Left lung (tissue), 4 donors: ENCODE measurements at regions not wholly inside any gene's neighbourhood (a gene's known extent, or its start where the extent isn't known, plus 50 kb on each side); places are given as distances from the start of the nearest gene placed in this dataset.

ENCODE experiments used
- ATAC-seq: fragments of 200-7000 bp; cut with Tn5 transposase; one replicate; pipeline ENCODE4 v1.9.1; 2020; ENCODE audit warnings: moderate library complexity
- DNase-seq, 4 donors: peaks; one replicate each; pipeline ENCODE4 v3.0.0-alpha.2; 2013 to 2020
- H3K27ac ChIP-seq, 2 donors: fragments of 200-600 bp; sonication (generic) in 1 of 2; one replicate each; pipeline versions ENCODE4 v1.5.0 to v1.8.0; 2020 to 2021
- H3K27me3 ChIP-seq, 2 donors: fragments of 200-600 bp; sonication (generic) in 1 of 2; one replicate each; pipeline versions ENCODE4 v1.5.0 to v1.8.0; 2020 to 2021
- H3K36me3 ChIP-seq, 2 donors: fragments of 200-600 bp; sonication (generic) in 1 of 2; one replicate each; pipeline versions ENCODE4 v1.5.0 to v1.8.0; 2020 to 2021
- H3K4me1 ChIP-seq, 2 donors: fragments of 200-600 bp; one replicate each; pipeline ENCODE4 v1.8.0; 2021
- H3K4me3 ChIP-seq, 2 donors: fragments of 200-600 bp; sonication (generic) in 1 of 2; one replicate each; pipeline versions ENCODE4 v1.5.0 to v1.8.0; 2020 to 2021; ENCODE audit warnings: mild to moderate bottlenecking in 1 of 2
- H3K9me3 ChIP-seq, 2 donors: fragments of 200-600 bp; sonication (generic) in 1 of 2; one replicate each; pipeline versions ENCODE4 v1.5.0 to v1.8.0; 2020 to 2021
- intact Hi-C, 2 donors: fragments of 100-400 bp; cut with DNase I; formaldehyde crosslinking; loops; one replicate each; pipeline versions ENCODE4 v1.11.2 to v1.14.2; 2022
- TF ChIP-seq, protein P1 (sequence below), 2 donors: fragments of 200-600 bp; sonication (generic) in 1 of 2; IDR thresholded peaks; one replicate each; pipeline versions ENCODE4 v1.5.0 to v1.8.0; 2021; ENCODE audit warnings: antibody characterized with exemption in 2 of 2
- donor health status: DM: no; HTN: yes; CAD: no.
- donor health status: DM: no; HTN: no; CAD: no.

DNA sequence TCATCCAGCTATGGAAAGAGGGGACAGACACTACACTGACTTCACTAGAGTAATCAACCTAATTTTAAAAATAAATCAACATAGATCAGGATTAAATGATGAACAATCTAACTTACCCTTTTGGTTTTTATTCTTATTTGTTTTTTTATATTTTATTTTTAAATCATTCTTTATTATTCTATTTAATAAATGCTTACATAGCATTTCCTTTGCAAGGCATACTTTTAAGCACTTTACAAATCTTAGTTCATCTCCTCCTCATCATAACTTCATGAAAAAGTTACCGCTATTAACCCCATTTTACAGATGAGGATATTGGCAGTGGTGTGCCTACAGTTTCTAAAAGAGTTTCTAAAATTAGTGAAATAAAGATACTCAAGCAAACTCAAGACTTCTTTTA, 380.6 kb downstream of the TBC1D4 start:
- ATAC-seq (no peak), DNase-seq (no peak)
- Histone ChIP-seq H3K4me3 (no peak overlapping the region), H3K27me3 (no peaks in the 10 kb centered on the region), H3K36me3 (no peaks in the 10 kb centered on the region), H3K4me1 (no peaks in the 10 kb centered on the region), H3K27ac (no peak overlapping the region), H3K9me3 (no peaks in the 10 kb centered on the region)
- TF ChIP-seq, protein P1, sequence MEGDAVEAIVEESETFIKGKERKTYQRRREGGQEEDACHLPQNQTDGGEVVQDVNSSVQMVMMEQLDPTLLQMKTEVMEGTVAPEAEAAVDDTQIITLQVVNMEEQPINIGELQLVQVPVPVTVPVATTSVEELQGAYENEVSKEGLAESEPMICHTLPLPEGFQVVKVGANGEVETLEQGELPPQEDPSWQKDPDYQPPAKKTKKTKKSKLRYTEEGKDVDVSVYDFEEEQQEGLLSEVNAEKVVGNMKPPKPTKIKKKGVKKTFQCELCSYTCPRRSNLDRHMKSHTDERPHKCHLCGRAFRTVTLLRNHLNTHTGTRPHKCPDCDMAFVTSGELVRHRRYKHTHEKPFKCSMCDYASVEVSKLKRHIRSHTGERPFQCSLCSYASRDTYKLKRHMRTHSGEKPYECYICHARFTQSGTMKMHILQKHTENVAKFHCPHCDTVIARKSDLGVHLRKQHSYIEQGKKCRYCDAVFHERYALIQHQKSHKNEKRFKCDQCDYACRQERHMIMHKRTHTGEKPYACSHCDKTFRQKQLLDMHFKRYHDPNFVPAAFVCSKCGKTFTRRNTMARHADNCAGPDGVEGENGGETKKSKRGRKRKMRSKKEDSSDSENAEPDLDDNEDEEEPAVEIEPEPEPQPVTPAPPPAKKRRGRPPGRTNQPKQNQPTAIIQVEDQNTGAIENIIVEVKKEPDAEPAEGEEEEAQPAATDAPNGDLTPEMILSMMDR (IDR thresholded peaks at IDR 0.05), result no peak
- intact Hi-C loops, result no loop called here

DNA sequence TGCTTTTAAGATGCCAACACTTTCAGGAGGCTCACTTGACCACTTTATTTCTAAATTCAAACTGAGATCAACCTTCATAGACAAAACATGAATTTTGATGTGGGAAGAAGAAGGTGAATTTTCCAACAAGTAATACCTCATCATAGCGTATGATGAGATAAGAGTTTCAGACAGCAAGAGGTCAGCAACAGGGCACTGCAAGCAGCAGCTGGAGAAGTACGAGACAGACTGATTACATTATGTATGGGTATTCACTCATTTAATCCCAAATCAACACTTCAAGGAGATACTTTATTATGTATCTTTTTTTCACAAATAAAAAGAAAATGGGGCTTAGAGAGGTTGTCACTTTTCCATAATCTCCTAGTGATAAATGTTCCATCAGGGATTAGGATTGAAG, 389.8 kb downstream of the TBC1D4 start:
- intact Hi-C loops, result no loop called here
- DNase-seq (no peak), ATAC-seq (no peak)
- H3K36me3 ChIP-seq, result no peaks in the 10 kb centered on the region
- H3K4me3 ChIP-seq, result no peak overlapping the region
- H3K27me3 ChIP-seq, result no peaks in the 10 kb centered on the region
- H3K9me3 ChIP-seq, result no peaks in the 10 kb centered on the region
- no peaks in the 10 kb centered on the region for H3K4me1 ChIP-seq
- TF ChIP-seq, protein P1 (IDR thresholded peaks at IDR 0.05), result no peak
- H3K27ac ChIP-seq, result no peak overlapping the region

DNA sequence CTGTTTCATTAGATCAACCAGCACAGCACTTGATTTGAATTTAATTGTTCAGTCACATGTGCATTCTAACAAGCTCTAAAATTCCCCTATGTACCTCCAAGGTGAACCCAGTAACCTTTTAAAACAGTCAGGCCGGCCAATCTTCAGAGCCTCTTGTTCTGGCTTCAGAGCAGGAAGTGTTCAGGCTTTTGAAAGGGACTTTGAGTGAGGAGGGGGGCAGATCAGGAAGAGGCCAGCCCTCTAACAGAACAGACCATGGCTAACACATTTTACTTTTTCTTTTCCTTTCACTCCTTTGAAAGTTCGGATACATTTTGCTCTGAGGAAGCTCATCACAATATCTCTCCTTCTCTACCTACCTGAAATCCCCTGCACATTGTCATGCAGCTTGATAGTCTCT, 390.3 kb downstream of the TBC1D4 start:
- peak in 1 of 4 donors; percentile 9 for DNase-seq
- ATAC-seq, result no peak
- TF ChIP-seq, protein P1 (IDR thresholded peaks at IDR 0.05), result no peak

DNA sequence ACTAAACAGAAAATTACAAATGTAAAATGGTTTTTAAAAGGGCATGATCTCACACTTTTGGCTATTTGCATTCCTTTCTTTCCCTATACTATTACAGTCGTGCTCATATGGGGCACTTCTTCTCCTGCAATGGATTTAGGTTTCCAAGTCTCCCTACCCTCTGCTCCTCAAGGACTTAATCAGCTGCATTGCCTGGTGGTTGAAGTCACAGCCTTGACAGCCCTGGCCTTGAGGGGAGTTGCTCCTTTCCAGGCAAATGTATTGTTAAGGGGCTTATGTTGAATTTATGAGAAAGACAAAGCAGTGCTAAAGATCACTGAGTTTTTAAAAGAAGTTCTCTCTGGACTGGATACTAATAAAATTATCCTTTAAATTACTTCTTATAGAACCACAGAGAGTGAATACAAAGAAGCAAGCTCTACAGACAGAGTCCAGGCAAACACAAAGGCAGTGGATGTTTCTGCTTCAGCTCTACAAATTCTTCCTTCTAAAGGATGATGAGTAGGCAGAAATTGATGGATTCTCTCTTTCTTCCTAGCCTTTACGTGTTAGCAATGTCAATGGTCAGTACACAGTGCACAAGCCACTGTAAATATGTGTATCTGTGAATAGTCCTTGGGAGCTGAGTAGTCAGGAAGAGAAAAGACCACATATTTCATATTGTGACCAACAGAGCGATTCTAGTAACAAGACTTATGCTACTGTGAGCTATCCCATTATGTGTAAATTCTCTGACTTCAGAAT, 390.9 kb downstream of the TBC1D4 start:
- H3K27ac ChIP-seq, result no peak overlapping the region
- no peak for DNase-seq
- H3K27me3 ChIP-seq, result no peaks in the 10 kb centered on the region
- TF ChIP-seq, protein P1 (IDR thresholded peaks at IDR 0.05), result no peak
- H3K36me3 ChIP-seq, result no peaks in the 10 kb centered on the region
- no peak overlapping the region for H3K4me3 ChIP-seq
- no peaks in the 10 kb centered on the region for H3K4me1 ChIP-seq
- intact Hi-C loops, result no loop called here
- no peak for ATAC-seq
- no peaks in the 10 kb centered on the region for H3K9me3 ChIP-seq

More for the DNA sequence above, 390.3 kb downstream of the TBC1D4 start:
- Histone ChIP-seq H3K27ac (no peak overlapping the region), H3K4me1 (no peaks in the 10 kb centered on the region), H3K4me3 (no peak overlapping the region), H3K27me3 (no peaks in the 10 kb centered on the region), H3K36me3 (no peaks in the 10 kb centered on the region), H3K9me3 (no peaks in the 10 kb centered on the region)
- intact Hi-C loops, result no loop called here

DNA sequence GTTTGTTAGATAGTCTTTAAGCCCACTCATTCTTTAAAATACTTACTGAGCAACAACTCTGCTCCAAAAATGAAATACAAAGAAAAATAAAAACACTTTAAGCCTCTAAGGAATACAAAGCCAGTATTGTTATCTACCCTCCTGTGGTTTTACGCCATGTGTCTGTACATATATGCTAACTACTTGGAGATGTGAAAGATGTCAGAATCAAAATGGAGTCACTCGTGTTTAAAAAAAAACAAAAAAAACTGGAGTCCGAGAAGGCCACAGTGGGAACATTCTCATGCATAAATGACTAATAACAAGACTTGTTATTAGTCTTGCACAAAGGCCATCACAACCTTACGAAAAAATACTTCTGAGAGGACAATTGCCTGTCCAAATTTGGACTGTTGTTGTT, 393.1 kb downstream of the TBC1D4 start:
- H3K36me3 ChIP-seq, result no peaks in the 10 kb centered on the region
- no peak for ATAC-seq
- no peak overlapping the region for H3K27ac ChIP-seq
- intact Hi-C loops, result no loop called here
- TF ChIP-seq, protein P1 (IDR thresholded peaks at IDR 0.05), result no peak
- no peaks in the 10 kb centered on the region for H3K4me1 ChIP-seq
- H3K27me3 ChIP-seq, result no peaks in the 10 kb centered on the region
- peaks cover 0 to 2% of the 10 kb centered on the region in 2 donors for H3K9me3 ChIP-seq
- no peak overlapping the region for H3K4me3 ChIP-seq
- no peak for DNase-seq
